SKM-1 (cell line): ENCODE measurements at regions not wholly inside any gene's neighbourhood (a gene's known extent, or its start where the extent isn't known, plus 50 kb on each side); places are given as distances from the start of the nearest gene placed in this dataset.
"Not testable (repeated sequence)": the region's sequence is repeated elsewhere in the genome, so short reads cannot be mapped to it uniquely, and the experiment has no call there.

ENCODE experiments used
- DNase-seq: peaks from one replicate; lab custom pipeline; 2025; ENCODE audit not compliant: unreplicated experiment; lab: John Stamatoyannopoulos, UW

DNA sequence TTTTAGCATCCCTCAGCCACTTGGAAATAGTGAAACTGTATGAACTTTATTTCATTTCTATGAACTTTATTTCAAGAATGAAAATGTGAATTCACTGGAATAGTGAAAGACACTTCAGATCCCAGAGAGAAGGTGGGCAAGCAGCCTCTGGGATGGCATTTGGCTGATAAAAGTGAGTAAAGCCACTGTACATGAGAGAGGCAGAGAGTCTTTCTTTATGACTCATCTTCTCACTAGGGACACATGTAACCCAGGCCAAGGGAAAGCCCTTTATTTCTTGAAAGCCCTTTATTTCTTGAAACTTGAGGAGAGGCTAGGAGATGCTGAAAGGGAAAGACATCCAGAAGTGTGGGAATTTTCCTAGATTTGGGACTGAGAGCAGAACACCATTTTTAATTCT lies 148.9 kb upstream of the SMIM30 start:
- no peak for DNase-seq

DNA sequence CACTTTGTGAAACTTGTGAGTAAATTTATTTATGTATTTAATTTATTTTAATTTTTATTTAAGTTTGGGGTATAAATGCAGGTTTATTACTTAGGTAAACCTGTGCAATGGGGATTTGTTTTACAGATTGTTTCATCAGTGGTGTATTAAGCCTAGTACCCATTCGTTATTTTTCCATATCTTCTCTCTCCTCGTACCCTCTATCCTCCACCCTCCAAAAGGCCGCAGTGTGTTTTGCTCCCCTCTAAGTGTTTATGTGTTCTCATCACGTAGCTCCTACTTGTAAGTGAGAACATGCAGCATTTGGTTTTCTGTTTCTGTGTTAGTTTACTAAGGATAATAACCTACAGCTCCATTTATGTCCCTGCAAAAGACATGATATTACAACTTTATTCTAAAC lies 145.4 kb upstream of the SMIM30 start:
- no peak for DNase-seq

DNA sequence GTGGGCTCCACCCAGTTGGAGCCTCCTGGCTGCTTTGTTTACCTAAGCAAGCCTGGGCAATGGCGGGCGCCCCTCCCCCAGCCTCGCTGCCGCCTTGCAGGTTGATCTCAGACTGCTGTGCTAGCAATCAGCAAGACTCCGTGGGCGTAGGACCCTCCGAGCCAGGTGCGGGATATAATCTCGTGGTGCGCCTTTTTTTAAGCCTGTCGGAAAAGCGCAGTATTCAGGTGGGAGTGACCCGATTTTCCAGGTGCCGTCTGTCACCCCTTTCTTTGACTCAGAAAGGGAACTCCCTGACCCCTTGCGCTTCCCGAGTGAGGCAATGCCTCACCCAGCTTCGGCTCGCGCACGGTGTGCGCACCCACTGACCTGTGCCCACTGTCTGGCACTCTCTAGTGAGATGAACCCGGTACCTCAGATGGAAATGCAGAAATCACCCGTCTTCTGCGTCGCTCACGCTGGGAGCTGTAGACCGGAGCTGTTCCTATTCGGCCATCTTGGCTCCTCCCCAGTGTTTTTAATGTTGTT lies 144.9 kb upstream of the SMIM30 start:
- DNase-seq: not testable (repeated sequence)

GRCh38 chr7:113256883-113257531 lies 138.7 kb upstream of the SMIM30 start:
- DNase-seq: no peak

DNA sequence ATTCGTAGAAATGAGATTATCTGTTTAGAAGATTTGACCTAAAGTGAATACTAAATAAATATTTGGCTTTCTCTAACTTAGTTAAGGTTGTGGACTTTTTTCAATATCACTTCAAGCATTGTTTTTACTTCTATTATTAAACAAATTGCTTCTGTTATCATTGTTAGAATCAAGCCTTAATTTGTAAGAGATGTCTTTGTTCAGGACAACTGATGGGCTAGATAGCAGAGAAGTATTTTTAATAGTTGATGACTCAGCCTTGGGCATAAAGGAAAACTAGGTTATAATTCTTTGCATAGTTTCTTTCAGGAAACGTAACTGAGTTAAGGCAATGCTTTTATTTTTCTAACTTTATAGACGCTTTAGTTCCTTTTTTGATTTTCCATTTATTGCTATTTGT lies 128.8 kb upstream of the SMIM30 start:
- DNase-seq: no peak

DNA sequence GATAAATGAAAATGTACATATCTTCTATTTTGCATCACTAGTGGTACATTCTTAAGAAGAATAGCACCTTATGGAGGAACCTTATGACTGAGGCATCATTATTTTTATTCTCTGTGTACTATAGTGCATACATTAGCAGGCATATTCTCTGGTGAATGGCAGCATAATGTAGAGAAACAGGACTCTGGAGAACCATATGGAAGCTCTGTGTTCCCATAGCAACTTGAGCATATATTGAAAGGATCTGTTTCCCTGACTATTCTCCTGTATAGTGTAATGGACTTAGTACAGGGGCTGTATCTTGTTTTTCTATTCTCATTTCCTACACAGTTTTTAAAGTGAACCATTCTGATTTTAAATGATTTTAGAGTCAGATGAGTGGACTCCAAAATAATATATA lies 128.4 kb upstream of the SMIM30 start:
- DNase-seq: no peak

DNA sequence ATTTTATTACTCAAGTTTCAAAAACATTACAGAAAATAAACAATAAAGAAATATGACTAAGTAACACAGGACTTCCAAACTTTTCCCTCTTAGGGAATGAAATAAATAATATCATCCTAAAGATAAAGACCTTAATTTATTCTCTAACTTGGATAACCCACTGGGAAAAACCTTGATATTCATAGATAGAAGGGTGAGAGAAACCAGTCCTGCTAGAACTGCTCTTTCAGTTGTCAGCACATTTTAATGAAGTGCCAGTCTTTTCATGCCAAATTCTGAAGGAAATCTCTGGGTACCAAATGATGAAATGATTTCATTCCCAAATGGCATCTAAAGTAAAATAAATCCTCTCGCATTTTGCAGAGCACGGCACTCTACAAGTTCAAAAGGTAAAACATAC lies 114.5 kb upstream of the SMIM30 start:
- DNase-seq: no peak

- DNase-seq: no peak
Observed at GRCh38 chr7:113230691-113231090, 112.3 kb upstream of the SMIM30 start.

GRCh38 chr7:113217314-113217713 lies 99.0 kb upstream of the SMIM30 start:
- no peak for DNase-seq

GRCh38 chr7:113216038-113216437 lies 97.7 kb upstream of the SMIM30 start:
- no peak for DNase-seq

DNA sequence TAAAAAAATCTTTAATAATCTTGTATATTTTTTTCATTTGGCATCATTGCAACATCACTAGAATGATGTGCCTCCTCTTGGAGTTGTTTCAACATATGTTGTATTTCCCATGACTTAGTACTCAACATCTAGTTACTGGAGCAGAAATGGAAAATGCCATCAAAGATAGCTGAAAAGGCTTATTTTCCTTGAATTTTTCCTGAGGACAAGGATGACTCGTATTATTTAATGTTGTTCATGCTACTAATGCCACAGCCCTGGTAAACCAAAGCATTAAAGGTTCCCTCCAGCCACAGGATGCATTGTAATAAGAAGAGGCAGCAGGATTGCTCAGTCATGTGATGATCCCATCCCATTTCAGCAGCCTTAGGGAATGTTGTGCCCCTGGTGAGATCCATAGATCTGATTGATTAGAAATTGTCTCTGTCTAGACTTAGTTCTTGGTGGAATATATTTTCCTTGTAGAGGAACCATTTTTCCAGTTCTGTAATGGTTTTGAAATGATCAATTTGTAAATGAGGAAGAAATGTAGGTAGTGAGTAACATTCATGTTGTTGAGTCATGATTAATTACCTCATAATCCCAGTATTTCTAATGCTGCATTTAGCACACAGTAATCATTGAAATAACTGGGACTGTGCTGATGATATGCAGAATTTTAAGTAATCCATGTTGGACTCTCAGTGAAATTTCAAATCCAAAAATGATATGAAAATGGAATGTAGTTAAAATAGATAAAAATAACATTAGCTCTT lies 91.3 kb upstream of the SMIM30 start:
- DNase-seq: no peak

DNA sequence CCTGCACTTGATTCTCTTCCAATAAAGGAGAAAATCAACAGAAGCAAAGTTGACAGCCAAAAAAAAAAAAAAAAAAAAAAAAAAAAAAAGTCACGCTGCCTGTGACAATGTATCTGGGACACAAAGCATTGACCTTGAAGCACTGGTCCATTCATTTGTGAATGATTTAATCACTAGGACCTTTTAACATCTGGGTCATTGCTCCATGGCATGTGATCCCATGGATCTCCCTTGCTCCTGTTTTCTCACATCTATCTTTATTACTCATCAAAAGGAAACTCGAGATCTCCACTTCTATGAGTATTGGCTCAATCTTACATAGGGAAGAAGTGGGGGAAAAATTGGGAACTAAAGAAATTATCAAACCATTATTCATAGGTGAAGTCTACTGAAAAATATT lies 89.6 kb upstream of the SMIM30 start:
- DNase-seq: no peak

DNA sequence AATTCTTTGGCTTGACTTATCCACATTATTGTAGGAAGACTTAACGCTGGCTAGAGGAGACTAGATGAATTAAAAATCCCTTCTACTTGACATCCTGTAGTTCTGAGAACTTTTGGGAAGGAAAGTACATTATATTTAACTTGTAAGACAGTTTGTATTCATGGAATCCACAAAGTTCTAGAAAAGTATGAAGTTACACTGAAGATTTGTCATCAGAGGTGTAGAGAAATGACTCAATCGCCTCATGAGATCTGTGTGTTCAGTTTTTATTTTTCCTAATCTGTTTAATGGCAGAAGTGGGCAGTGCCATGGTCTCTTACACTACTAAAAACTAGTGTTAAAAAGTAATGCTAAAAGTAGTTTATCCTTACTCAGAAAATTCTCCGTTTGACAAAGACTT lies 89.1 kb upstream of the SMIM30 start:
- DNase-seq: no peak

DNA sequence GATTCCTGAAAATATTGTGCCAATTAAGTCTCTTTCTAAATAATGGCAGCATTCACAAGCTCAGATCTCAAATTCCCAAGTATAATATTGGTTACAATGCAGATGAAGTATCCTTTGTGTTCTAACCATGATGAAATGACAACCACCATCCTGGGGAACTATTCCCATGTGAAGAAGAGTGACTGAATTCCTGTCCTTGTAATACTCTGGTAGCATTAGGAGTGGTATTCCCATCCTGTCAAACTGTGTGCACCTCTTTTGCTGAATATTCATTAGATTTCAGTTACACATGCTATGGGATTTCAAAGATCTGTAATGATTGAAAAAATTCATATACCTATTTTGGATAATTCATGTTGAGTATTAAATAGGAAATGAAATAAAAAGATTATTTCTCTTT lies 86.1 kb upstream of the SMIM30 start:
- DNase-seq: no peak

- DNase-seq: no peak
Observed at GRCh38 chr7:113202284-113202683, 83.9 kb upstream of the SMIM30 start.

GRCh38 chr7:113200281-113200680 lies 81.9 kb upstream of the SMIM30 start:
- DNase-seq: no peak

GRCh38 chr7:113199841-113200240 lies 81.5 kb upstream of the SMIM30 start:
- DNase-seq: no peak

- DNase-seq: no peak
Observed at GRCh38 chr7:113199136-113199535, 80.8 kb upstream of the SMIM30 start.

- no peak for DNase-seq
Observed at GRCh38 chr7:113198226-113198625, 79.9 kb upstream of the SMIM30 start.

DNA sequence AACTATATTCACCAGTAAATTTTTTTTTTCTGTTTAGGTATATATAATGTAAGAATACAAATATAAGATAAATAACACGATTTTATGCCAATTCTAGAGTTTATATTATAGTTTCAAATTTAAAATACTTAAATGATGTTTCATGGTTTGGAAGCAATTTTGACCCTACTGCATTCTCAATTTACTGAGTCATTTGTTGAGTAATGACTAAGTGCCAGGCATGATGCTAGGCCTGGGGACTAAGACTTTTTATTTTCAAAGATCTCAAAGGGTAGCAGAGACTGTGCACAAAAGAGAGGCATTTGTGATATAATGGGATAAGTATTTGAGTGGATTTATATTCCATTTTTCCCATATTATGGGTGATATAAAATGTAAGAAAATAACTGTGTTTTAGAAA lies 78.9 kb upstream of the SMIM30 start:
- DNase-seq: no peak

GRCh38 chr7:113188396-113188795 lies 70.0 kb upstream of the SMIM30 start:
- DNase-seq: no peak

DNA sequence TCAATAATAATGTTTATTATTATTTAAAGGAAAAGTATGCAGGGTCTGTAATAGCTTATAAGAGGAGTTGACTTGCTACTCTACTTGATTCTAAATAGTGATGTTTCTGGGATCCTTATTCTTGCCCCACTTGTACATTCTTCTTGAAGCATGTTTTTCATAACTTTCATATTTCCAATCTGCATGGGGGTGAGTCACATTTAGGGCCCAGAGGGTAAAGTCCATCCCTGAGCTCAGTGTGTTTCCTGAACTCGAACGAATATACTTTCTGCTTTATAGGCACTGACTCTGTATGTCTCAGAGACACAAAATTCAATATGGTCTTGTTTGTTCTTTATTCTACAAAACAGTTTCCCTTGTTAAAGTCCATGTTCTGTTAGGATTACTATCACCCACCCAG lies 61.0 kb upstream of the SMIM30 start:
- DNase-seq: no peak

DNA sequence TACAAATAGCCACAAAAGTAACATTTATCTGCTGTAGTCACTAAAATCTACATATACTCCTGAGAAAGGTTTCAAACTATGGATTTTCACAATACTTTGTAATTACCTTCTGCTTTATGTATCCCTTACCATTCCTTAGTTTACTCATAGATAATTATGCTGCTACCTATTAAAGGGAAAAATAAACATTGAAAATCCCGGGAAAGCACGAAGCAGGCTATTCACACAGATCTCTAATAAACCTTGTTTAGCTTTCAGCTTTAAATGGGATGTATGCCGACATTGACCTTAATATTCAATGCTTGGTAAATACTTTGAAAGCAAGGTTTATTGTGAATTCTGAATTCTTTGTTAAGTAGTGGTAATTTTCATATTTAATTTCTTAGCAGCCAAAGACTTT lies 58.5 kb upstream of the SMIM30 start:
- DNase-seq: no peak
